Stimulated activated naive CD8-positive, alpha-beta T cell treated with anti-CD3 and anti-CD28 coated beads, Interleukin-15, amount 100 ng/mL, for 72 hours (primary cell): ENCODE measurements at regions not wholly inside any gene's neighbourhood (a gene's known extent, or its start where the extent isn't known, plus 50 kb on each side); places are given as distances from the start of the nearest gene placed in this dataset.

ENCODE experiments used
- ATAC-seq: fragments of 150-1000 bp; cut with Tn5 transposase; 2 replicates; pipeline ENCODE4 v1.10.0; 2021; ENCODE audit warnings: mild to moderate bottlenecking, moderate library complexity
- DNase-seq, 2 donors: peaks; one replicate each; pipeline ENCODE4 v3.0.0; 2021 to 2022
- H3K27ac Mint-ChIP-seq, 2 donors: one replicate each; pipeline ENCODE4 v1.8.0; 2022; ENCODE audit warnings: mild to moderate bottlenecking in 2 of 2, mixed read lengths in 2 of 2, moderate library complexity in 2 of 2
- H3K27me3 Mint-ChIP-seq: one replicate; pipeline ENCODE4 v1.8.0; 2022; ENCODE audit warnings: mixed read lengths
- H3K4me1 Mint-ChIP-seq: one replicate; pipeline ENCODE4 v1.8.0; 2022; ENCODE audit warnings: mild to moderate bottlenecking, mixed read lengths
- H3K4me3 Mint-ChIP-seq, 2 donors: one replicate each; pipeline ENCODE4 v1.8.0; 2022; ENCODE audit warnings: mild to moderate bottlenecking in 2 of 2, mixed read lengths in 2 of 2, moderate library complexity in 1 of 2
- H3K9me3 Mint-ChIP-seq, 2 donors: one replicate each; pipeline ENCODE4 v1.8.0; 2022; ENCODE audit warnings: mixed read lengths in 2 of 2

DNA sequence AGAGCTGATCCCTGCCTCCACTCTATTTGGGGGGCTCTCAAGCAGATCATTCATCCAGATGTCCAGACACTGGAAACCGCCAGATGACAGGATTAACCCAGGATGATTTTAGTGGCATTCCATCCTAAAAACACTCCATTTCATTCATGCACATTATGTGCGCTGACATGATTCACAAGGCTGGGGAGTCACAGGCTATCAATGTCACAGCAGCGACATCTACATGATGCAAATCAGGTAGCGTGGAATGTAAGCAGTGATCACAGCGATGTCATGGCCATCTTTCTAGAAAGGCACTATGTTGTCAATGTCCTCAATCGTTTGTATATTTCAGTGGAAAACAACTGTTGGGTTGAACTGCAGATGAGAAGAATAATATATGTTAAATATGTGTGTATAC, 331.5 kb upstream of the MSX2 start:
- Mint-ChIP-seq H3K9me3 (no peaks in the 10 kb centered on the region), H3K27ac (no peak overlapping the region), H3K4me3 (no peak overlapping the region), H3K27me3 (peaks cover 32% of the 10 kb centered on the region), H3K4me1 (no peaks in the 10 kb centered on the region)
- ATAC-seq: no peak
- DNase-seq: no peak

DNA sequence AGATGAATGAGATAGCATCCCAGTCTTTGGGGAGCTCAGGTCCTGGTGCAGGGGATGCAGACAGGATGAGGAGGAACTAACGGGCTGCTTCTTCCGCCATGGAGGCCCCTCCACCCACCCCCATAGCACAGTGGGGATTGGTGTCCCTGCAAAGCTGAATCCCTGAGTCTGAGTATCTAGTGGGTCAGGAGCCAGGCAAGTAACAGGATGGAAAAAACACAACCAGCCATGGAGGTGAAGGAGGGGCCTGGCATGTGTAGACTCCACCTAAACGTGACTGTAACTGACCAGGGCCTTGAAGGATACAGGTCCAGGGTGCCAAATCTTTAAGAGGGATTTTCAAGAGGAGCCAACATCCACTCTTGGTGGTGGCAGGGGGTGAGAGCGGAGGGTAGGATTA, 327.8 kb upstream of the MSX2 start:
- ATAC-seq (no peak), DNase-seq (no peak)
- H3K27ac Mint-ChIP-seq: peak overlapping the region in 1 of 2 donors; percentile 9
- no peak overlapping the region for H3K4me3 Mint-ChIP-seq
- no peaks in the 10 kb centered on the region for H3K4me1 Mint-ChIP-seq
- peaks cover 25% of the 10 kb centered on the region for H3K27me3 Mint-ChIP-seq
- no peaks in the 10 kb centered on the region for H3K9me3 Mint-ChIP-seq

DNA sequence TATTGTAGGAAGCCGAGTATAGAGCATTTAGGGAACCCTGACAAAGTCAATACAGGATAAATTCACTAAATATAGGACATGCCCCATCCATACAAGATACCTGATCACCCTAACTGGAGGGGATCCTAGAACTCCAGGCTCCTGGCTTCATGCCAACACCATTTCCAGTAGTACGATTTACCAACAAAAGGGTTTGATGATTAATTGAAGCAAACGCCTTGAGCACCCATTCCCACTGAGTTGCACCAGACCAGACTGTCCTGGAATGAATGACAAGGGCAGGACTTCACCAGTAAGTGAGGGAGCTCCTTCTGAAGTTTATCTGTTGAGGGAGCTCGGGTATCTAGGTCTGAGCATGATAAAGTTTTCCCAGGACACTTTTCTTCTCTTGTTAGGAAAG, 327.2 kb upstream of the MSX2 start:
- Mint-ChIP-seq H3K4me3 (no peak overlapping the region), H3K4me1 (no peaks in the 10 kb centered on the region), H3K27me3 (peaks cover 25% of the 10 kb centered on the region), H3K9me3 (no peaks in the 10 kb centered on the region), H3K27ac (no peak overlapping the region)
- no peak for DNase-seq
- no peak for ATAC-seq

DNA sequence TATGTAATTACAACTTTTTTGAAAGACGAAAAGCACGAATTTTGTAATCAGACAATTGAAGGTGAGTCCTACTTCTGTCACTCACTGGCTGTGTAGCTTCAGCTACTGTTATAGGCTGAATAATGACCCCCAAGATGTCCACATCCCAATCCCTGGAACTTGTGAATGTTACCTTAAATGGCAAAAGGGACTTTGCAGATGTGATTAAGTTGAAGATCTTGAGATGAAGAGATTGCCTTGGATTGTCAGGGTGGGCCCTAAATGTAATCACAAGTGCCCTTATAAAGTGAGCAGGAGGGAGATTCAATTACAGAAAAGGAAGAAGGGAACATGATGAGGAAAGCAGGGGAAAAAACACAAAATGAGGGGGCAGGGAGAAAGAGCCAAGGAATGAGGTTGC, 326.2 kb upstream of the MSX2 start:
- Mint-ChIP-seq H3K27ac (no peak overlapping the region), H3K4me1 (no peaks in the 10 kb centered on the region), H3K4me3 (no peak overlapping the region), H3K9me3 (no peaks in the 10 kb centered on the region), H3K27me3 (peaks cover 30% of the 10 kb centered on the region)
- no peak for DNase-seq
- ATAC-seq: no peak

DNA sequence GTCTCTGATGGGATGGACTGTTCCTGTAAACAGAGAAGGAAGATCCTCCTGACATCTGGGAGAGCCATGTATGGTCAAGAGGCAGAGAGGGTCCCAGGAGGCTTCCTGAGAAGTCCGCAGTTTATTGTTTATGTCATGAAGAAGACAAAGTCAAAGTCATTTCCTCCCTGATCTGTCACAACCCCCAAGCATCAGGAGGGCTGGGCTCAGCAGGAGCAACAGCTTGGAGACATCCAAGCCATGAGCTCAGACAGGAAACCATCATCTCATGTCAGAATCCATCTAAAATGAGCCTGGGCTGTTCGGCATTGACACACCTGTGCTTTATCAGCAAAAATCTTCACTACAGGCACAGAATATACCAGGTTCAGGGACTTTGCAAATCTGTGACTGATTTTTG, 325.0 kb upstream of the MSX2 start:
- DNase-seq (no peak), ATAC-seq (no peak)
- no peaks in the 10 kb centered on the region for H3K9me3 Mint-ChIP-seq
- peaks cover 20% of the 10 kb centered on the region for H3K27me3 Mint-ChIP-seq
- H3K4me1 Mint-ChIP-seq: no peaks in the 10 kb centered on the region
- no peak overlapping the region for H3K4me3 Mint-ChIP-seq
- no peak overlapping the region for H3K27ac Mint-ChIP-seq

DNA sequence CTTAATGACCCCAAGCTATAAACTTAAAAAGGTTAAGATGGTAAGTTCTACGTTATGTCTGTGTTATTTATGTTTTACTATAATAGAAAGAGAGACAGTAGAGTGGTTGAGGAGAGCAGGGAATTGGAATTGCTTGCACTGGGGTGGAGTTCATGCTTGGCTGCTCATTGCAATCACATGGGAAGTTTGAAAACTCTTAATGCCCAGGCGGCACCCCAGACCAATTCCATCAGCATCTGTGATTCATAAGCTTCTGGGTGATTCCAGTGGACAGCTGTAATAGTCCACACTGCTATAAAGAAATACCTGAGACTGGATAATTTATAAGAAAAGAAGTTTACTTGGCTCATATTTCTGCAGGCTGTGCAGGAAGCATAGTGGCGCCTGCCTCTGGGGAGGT, 323.9 kb upstream of the MSX2 start:
- Mint-ChIP-seq H3K9me3 (peaks cover 0 to 7% of the 10 kb centered on the region in 2 donors), H3K27ac (no peak overlapping the region), H3K27me3 (peaks cover 25% of the 10 kb centered on the region)

DNA sequence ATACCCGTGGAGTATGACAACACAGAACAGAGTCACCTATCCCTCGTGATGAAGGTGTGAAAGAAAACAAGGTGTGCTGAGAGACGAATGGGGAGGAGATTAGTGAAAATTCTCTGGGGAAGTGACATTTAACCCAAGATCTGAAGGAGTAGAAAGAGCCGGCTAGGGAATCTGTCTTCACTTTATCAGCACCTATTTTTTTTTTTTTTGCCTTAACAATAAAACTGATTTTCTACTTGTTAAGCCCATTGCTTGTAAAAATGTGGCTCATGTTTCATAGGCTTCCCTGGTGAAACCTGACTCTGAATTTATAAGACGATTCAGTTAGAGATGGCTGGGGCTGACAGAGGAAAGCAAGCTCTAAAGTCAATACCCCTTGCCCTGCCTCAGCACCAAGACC, 322.6 kb upstream of the MSX2 start:
- ATAC-seq: no peak

More for the DNA sequence above, 323.9 kb upstream of the MSX2 start:
- Mint-ChIP-seq H3K4me3 (no peak overlapping the region), H3K4me1 (no peaks in the 10 kb centered on the region)
- DNase-seq: no peak
- no peak for ATAC-seq

DNA sequence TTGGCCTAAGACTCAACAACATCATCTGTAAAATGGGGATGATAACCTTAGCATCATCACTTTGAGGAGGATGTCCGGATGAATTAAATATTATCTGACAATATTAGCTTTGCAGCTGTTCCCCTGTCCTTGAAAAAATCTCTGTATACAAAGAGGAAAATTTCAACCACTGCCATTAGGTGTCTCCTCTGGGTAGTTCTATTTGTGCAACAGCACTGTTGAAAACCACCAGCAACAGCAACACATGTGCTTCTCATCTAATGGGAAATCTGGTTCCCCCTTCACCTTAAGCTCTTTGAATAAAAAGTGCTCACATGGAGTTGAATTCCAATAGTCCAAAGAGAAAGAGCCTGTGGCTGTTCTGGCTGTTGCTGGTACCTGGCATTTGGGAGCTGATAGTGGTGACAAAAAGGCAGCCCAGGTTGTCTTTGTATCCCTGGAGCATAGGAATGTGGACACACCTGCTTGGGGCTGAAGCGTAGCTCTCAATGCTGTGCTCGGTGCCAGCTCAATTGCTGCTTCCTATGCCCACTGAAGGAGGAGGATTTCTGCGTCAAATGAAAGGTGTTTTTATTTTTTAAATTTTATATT, 322.1 kb upstream of the MSX2 start:
- DNase-seq: no peak
- no peaks in the 10 kb centered on the region for H3K4me1 Mint-ChIP-seq
- H3K27ac Mint-ChIP-seq: no peak overlapping the region
- peaks cover 0 to 7% of the 10 kb centered on the region in 2 donors for H3K9me3 Mint-ChIP-seq
- no peak overlapping the region for H3K4me3 Mint-ChIP-seq
- ATAC-seq: no peak
- peaks cover 27% of the 10 kb centered on the region for H3K27me3 Mint-ChIP-seq

More for the DNA sequence above, 322.6 kb upstream of the MSX2 start:
- no peak overlapping the region for H3K4me3 Mint-ChIP-seq
- peaks cover 23% of the 10 kb centered on the region for H3K27me3 Mint-ChIP-seq
- H3K9me3 Mint-ChIP-seq: peaks cover 0 to 7% of the 10 kb centered on the region in 2 donors
- no peaks in the 10 kb centered on the region for H3K4me1 Mint-ChIP-seq
- DNase-seq: no peak
- no peak overlapping the region for H3K27ac Mint-ChIP-seq

DNA sequence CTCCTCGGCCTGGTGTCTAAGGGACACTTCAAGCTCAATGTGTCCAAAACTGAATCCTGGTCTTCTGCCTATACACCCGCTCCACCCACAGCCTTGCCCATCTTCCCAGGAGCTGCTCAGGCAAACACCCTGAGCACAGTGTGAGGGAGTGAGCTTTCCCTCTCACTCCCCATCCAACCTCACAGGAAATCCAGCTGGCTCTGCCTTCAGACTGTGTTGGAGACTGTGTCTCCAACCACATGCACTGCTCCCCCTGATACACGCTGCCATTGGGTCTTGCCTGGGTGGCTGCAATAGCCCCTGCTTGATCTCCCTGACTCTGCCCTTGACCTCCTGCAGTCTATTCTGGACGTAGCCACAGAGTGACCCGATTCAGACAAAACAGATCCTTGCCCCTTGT, 319.5 kb upstream of the MSX2 start:
- Mint-ChIP-seq H3K27ac (no peak overlapping the region), H3K9me3 (peaks cover 4 to 17% of the 10 kb centered on the region in 2 donors), H3K27me3 (peaks cover 46% of the 10 kb centered on the region), H3K4me3 (no peak overlapping the region), H3K4me1 (no peaks in the 10 kb centered on the region)
- DNase-seq (no peak), ATAC-seq (no peak)

DNA sequence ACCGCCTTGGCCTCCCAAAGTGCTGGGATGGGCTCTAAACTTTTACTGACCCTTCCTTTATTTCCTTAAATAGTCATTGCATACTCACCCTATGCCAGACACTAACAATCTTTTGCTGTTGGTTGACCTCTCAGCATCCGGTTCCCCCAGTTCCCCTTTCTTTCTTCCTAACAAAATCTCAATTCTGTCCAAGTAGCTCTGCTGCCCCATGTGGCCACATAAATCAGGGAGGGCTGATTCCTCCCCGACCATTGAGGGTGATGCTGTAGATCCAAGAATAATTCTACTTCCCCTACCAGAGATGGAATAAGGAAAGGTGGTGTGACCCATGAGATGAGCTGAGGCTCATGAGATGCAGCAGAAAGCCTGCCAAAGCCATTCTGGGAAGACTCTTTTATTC, 315.3 kb upstream of the MSX2 start:
- Mint-ChIP-seq H3K4me1 (no peaks in the 10 kb centered on the region), H3K27me3 (peaks cover 53% of the 10 kb centered on the region), H3K27ac (no peak overlapping the region), H3K4me3 (no peak overlapping the region), H3K9me3 (peaks cover 4 to 18% of the 10 kb centered on the region in 2 donors)
- DNase-seq (no peak), ATAC-seq (no peak)

DNA sequence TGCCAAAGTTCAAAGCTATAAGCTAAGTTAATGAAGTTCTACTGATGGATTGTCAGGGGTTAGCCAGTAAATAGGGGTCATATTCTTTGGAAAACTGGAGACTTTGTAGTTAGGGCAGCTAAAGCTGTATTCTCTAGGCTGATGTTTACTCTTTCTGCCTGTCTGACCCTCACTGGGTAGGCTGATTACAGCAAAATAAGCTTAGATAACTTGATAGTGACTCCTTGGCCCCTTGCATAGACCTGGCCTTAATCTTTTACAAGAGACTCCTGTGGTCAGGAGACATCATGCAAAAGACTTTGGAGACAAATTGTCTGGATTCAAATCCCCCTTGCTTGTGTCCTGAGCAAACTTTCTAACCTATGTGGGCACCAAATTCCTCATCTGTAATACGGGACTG, 314.4 kb upstream of the MSX2 start:
- DNase-seq: no peak
- no peak for ATAC-seq
- Mint-ChIP-seq H3K4me1 (no peaks in the 10 kb centered on the region), H3K9me3 (peaks cover 4 to 15% of the 10 kb centered on the region in 2 donors), H3K27me3 (peaks cover 52% of the 10 kb centered on the region), H3K4me3 (no peak overlapping the region), H3K27ac (no peak overlapping the region)

DNA sequence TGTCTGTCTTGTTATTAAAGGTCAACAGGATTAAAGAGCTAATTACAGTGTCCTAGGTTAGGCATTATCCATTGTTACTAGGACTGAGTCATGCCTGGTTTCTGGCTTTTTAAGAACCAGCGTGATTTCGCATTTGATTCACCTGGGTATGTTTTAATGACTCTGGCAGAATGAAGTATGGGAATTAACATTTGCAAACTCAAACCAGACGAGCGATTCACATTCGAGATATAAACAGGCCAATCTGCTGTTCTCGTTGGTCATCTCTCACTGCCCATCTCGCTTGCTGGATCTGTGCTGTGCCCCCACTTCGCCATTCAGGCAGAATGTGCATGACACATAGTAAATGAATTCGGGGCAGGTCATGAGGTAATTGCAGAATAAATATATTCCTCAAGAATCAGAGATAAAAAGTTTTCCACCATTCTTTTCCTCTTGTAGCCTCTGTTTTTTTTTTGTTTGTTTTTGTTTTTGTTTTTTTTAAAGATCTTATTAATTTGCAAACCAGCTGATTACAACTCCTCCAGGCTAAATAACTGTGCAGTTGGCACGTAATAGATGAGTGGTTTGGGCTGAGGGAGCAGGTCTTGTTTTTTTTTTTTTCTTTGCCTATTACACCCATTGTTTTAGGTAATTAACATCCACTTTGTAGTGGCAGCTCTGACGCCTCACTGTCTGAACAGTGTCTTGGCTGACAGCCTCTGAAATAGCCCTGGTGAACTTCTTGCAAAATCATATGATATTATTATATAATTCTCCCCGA, 313.5 kb upstream of the MSX2 start:
- Mint-ChIP-seq H3K4me1 (no peaks in the 10 kb centered on the region), H3K27ac (no peak overlapping the region), H3K9me3 (peaks cover 4 to 11% of the 10 kb centered on the region in 2 donors), H3K27me3 (peaks cover 51% of the 10 kb centered on the region), H3K4me3 (no peak overlapping the region)
- ATAC-seq: no peak
- DNase-seq: no peak

DNA sequence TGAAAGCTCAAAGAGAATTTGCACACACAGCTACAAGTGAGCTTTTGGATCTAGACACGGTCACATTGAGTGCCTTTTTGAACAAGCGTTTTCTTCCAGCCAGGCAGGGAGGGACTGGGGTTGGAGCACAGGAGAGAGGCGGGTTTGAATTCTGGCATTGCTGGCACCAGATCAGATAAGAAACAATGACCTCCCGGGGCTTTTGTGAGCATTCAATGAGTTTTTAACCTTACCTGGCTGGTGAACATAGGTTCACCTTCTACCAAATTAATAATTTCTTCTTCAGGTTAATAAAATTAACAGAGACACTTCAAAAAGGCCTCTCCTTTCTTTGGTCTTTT, 312.9 kb upstream of the MSX2 start:
- H3K9me3 Mint-ChIP-seq: peaks cover 4 to 11% of the 10 kb centered on the region in 2 donors
- no peak for ATAC-seq
- no peaks in the 10 kb centered on the region for H3K4me1 Mint-ChIP-seq

DNA sequence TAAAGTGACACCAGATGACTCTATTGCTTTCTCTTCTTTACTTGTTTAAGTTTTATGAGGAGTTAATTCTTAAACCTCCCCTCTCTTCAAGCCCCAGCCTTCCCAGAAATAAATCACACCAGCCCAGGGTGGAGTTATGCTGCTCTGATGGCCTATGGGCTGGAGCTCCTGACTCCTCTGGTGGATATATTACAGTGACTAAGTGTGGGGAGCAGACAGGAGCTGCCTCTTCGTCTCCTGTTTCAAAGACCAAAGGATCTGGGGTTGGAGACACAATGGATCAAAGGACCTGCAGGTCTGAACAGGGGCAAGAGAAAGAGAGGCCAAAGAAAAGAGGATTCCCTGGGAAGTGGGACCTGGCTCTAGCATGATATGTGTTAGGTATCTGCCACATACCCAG, 312.0 kb upstream of the MSX2 start:
- no peak overlapping the region for H3K4me3 Mint-ChIP-seq
- no peak for ATAC-seq
- H3K27me3 Mint-ChIP-seq: peaks cover 52% of the 10 kb centered on the region
- peaks cover 4 to 11% of the 10 kb centered on the region in 2 donors for H3K9me3 Mint-ChIP-seq
- DNase-seq: no peak
- no peaks in the 10 kb centered on the region for H3K4me1 Mint-ChIP-seq
- no peak overlapping the region for H3K27ac Mint-ChIP-seq

More for the DNA sequence above, 312.9 kb upstream of the MSX2 start:
- DNase-seq: no peak
- Mint-ChIP-seq H3K4me3 (no peak overlapping the region), H3K27me3 (peaks cover 57% of the 10 kb centered on the region), H3K27ac (no peak overlapping the region)

DNA sequence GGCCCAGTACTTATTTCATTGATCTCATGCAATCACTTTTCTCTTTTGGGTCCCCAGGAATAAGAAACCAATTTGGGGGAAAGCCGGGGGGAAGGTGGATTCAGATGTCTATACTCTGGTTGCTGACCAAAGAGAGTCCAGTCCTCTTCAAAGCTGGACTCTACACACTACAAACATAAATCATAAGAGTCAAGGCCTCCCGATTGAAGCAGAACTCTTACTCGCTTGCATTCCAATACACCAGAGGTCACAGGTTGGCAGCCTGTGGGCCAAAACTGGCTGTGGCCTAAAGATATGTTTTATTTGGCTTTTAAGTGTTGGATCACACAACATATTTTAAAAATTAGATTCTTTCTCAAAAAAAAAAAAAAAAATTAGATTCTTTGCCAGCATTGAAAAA, 311.4 kb upstream of the MSX2 start:
- no peak for ATAC-seq
- Mint-ChIP-seq H3K27me3 (peaks cover 51% of the 10 kb centered on the region), H3K4me3 (no peak overlapping the region), H3K27ac (no peak overlapping the region), H3K4me1 (no peaks in the 10 kb centered on the region), H3K9me3 (peaks cover 4 to 11% of the 10 kb centered on the region in 2 donors)
- no peak for DNase-seq

DNA sequence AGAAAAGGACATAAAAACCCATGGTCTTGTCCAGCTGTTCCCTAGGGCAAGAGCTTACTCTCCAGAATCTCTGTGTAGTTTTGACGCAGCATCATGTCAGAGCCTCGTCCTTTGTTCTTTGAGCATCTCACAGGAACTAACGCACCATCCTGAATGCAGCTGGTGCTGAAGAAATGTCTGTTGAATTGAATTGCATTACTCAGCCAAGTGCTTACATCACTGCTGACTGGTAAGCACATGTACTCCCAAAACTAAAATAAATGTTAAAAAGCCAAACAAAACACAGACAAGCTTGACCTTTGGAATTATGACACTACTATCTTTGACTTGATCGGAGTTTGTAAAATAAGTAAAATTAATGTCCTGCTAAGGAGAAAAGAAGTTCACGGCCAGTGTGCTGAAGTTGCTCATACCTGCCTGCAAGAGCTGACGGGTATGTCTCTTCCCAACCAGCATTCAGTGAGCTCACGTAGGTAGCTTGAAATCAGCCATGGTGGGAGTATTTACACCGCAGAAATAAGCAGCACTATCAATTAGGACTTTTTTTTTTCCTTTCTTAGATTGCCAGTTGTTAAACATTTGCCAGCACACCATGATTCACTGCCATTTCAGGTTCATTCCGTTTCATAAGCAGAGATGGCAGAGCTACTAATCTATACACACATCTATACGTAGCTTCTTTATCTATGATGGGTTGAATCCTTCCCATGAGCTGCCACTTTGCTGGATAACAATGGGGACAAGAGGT, 310.6 kb upstream of the MSX2 start:
- DNase-seq (no peak), ATAC-seq (no peak)
- H3K27ac Mint-ChIP-seq: no peak overlapping the region
- peaks cover 4 to 11% of the 10 kb centered on the region in 2 donors for H3K9me3 Mint-ChIP-seq
- peaks cover 56% of the 10 kb centered on the region for H3K27me3 Mint-ChIP-seq
- H3K4me3 Mint-ChIP-seq: no peak overlapping the region
- H3K4me1 Mint-ChIP-seq: peaks cover 6% of the 10 kb centered on the region
